ENCODE measurements at regions not wholly inside any gene's neighbourhood (a gene's known extent, or its start where the extent isn't known, plus 50 kb on each side); places are given as distances from the start of the nearest gene placed in this dataset.

DNA sequence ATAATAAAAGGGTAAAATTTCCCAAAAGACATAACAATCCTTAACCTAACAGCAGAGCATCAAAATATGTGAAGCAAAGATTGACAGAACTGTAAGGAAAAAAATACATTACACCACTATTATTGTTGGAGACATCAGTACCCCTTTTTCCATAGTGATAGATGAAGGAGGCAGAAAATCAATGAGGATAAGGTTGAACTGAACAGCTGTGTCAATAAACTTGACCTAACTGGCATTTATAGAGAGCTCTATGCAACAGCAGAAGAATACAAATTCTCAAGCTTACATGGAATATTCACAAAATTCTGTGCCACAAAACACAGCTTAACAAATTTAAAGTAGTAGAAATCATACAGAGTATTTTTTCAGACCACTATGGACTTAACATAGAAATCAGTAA, 195.0 kb upstream of the ELAC2 start:
- no peaks in the 10 kb centered on the region for H3K9me1 ChIP-seq (replicated peaks; ENCODE audit: control insufficient read depth, extremely low read depth, insufficient read depth, low read length)
- intact Hi-C loops (cut with micrococcal nuclease), result no loop called here
- FAIRE-seq (no peak), DNase-seq (ENCODE audit: low read depth, low spot score) (no peak)
- H3K4me2 ChIP-seq (ENCODE audit: insufficient read depth, low read length), result no peak overlapping the region
- H3K27ac ChIP-seq (ENCODE audit: insufficient read depth, low read depth, low read length), result no peak overlapping the region
- no peaks in the 10 kb centered on the region for H3K36me3 ChIP-seq (ENCODE audit: control insufficient read depth in 2 of 2, extremely low read depth in 1 of 2, insufficient read depth in 2 of 2, low read length in 2 of 2)
- dilution Hi-C loops (cut with MboI; ENCODE audit: extremely low pct_ligation_motif_present, low sequenced_read_pairs), result no loop called here
- no peaks in the 10 kb centered on the region for H3K4me1 ChIP-seq (ENCODE audit: control insufficient read depth, extremely low read depth, insufficient read depth, low read length)
- H3K4me3 ChIP-seq (replicated peaks in 1 of 3; ENCODE audit: insufficient read depth in 1 of 3, low read depth in 1 of 3, low read length in 3 of 3), result no peak overlapping the region
- H3K9ac ChIP-seq (replicated peaks; ENCODE audit: extremely low read depth, insufficient read depth, low read length), result no peak overlapping the region
- BruUV-seq (replicated peaks), result no TSS peak
- H3K27me3 ChIP-seq (ENCODE audit: control insufficient read depth in 2 of 2, insufficient read depth in 2 of 2, low read length in 2 of 2), result no peaks in the 10 kb centered on the region
- H4K20me1 ChIP-seq (replicated peaks; ENCODE audit: control insufficient read depth, extremely low read depth, insufficient read depth, low read length), result no peaks in the 10 kb centered on the region
- CTCF ChIA-PET, result no interaction called here
- no peak for TF ChIP-seq MYC (IDR thresholded peaks at IDR 0.05; ENCODE audit: low read depth, low read length)
- TF ChIP-seq, protein P1, sequence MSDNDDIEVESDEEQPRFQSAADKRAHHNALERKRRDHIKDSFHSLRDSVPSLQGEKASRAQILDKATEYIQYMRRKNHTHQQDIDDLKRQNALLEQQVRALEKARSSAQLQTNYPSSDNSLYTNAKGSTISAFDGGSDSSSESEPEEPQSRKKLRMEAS (IDR thresholded peaks at IDR 0.05; ENCODE audit: insufficient read depth, insufficient read length), result no peak
- no peak for TF ChIP-seq EZH2 (IDR thresholded peaks at IDR 0.05; ENCODE audit: borderline replicate concordance, low read depth, low read length, severe bottlenecking)
- no peak for TF ChIP-seq FOS (IDR thresholded peaks at IDR 0.05; ENCODE audit: borderline replicate concordance, insufficient read depth, low read length)
- TF ChIP-seq, protein P2, sequence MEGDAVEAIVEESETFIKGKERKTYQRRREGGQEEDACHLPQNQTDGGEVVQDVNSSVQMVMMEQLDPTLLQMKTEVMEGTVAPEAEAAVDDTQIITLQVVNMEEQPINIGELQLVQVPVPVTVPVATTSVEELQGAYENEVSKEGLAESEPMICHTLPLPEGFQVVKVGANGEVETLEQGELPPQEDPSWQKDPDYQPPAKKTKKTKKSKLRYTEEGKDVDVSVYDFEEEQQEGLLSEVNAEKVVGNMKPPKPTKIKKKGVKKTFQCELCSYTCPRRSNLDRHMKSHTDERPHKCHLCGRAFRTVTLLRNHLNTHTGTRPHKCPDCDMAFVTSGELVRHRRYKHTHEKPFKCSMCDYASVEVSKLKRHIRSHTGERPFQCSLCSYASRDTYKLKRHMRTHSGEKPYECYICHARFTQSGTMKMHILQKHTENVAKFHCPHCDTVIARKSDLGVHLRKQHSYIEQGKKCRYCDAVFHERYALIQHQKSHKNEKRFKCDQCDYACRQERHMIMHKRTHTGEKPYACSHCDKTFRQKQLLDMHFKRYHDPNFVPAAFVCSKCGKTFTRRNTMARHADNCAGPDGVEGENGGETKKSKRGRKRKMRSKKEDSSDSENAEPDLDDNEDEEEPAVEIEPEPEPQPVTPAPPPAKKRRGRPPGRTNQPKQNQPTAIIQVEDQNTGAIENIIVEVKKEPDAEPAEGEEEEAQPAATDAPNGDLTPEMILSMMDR (IDR thresholded peaks at IDR 0.05; ENCODE audit: extremely low read depth in 1 of 2, insufficient read depth in 1 of 2, low read depth in 1 of 2, low read length in 2 of 2), result no peak
- no peak for TF ChIP-seq JUN (IDR thresholded peaks at IDR 0.05; ENCODE audit: borderline replicate concordance, insufficient read depth, insufficient read length, low read depth)
- no peak for TF ChIP-seq POLR2A (IDR thresholded peaks at IDR 0.05; ENCODE audit: low read depth, low read length)
- TF ChIP-seq POLR2AphosphoS5 (IDR thresholded peaks at IDR 0.05; ENCODE audit: insufficient read depth, low read depth, low read length), result no peak
- no peak for TF ChIP-seq GATA2 (IDR thresholded peaks at IDR 0.05; ENCODE audit: insufficient read depth, insufficient read length, low read depth, low read length)
- no peaks in the 10 kb centered on the region for H3K79me2 ChIP-seq (ENCODE audit: control insufficient read depth, insufficient read depth, low read length)
- H3K9me3 ChIP-seq (replicated peaks; ENCODE audit: control insufficient read depth, insufficient read depth, low read length), result no peaks in the 10 kb centered on the region
- POLR2A ChIA-PET, result no interaction called here
- H2AFZ ChIP-seq (ENCODE audit: low read depth, low read length), result no peak overlapping the region

Data from endothelial cell of umbilical vein (primary cell).